HG03354 (cell line): ENCODE measurements at regions not wholly inside any gene's neighbourhood (a gene's known extent, or its start where the extent isn't known, plus 50 kb on each side); places are given as distances from the start of the nearest gene placed in this dataset.

Experiments used
- ATAC-seq: cut with Tn5 transposase; IDR thresholded peaks from one replicate; pipeline ENCODE4 v1.9.1; 2021; ENCODE audit warnings: mild to moderate bottlenecking; ENCODE audit not compliant: unreplicated experiment, poor library complexity, severe bottlenecking

GRCh38 chr20:57939499-57939898 is 229.7 kb upstream of the PMEPA1 start:
- ATAC-seq: no peak

DNA sequence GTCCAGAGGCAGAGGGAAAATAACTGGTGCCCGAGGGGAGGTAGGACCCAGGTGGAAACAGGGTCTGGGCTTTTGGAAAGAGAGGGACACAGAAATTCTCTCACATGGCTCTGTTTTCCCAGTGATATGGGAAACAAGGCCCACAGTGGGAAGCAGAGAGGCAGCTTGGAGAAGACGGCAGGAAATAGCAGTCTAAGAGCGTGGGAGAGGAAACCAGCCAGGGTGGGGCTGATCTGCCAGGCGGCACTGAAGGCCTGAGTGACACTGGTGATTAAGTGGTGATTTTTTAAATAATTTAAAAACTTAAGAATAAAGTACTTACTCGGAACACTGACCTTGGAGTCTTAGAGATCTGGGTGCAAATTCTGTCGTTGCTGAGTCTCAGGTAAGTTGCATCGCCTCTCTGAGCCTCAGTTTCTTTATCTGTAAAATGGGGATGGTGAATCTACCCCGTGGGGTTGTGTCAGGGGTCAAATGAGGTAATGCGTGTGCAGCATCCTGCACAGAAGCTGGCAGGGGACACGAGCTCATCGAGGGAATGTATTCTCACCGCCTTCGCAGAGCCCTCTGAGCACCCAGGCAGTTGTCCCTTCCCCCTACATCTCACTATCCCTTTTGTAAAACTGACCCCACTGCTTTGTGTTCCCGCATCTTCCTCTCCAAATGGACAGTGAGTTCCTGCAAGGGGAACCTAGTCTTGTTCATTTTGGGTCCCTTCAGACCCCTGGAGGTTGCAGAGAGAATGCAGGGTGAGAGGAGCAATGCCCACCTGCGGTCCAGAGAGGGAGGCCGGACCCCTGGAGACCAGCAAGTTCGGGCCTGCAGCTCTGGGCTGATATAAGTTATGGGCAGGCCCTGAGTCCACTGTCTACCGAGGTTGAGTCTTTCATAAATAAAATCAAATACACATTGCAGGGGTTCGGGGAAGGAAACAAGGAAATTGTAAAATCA is 228.6 kb upstream of the PMEPA1 start:
- ATAC-seq: no peak

GRCh38 chr20:57936636-57937385 is 227.0 kb upstream of the PMEPA1 start:
- ATAC-seq: no peak

GRCh38 chr20:57934913-57935312 is 225.1 kb upstream of the PMEPA1 start:
- no peak for ATAC-seq

DNA sequence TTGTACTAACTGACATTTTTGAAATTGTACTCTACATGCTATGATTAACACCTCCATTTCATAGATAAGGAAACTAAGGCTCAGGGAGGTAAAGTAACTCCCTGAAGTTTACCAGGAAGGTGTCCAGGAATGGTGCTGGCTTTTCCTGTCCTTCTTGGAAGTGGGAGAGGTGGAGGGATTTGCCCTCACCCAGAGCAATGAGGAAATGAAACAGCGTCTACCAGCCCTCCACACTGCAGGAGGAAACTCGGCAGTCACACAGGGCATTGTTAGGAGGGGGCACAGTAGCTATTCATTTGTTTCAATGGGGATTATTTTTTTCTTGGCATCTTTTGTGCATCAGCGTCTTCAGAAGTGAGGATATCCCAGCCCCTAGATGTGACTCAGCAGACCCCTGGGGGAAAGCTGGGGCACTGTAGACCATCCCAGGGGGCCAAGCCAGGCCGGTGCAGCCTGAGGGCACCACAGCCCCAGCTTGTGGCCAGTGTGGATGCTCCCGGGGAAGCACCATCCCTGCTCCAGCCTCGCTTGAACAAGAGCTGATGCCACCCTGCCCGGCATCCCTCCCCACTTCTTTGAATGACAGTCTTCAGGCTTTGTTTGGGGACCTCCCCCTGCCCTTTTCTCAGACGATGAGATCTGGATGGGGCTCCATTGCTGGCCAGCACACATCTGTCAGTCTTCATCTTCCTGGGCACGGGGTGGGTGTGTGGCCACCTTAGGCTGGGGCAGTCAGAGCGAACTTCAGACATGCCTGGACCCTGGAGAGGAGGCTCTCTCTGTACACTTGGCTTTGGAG is 224.4 kb upstream of the PMEPA1 start:
- no peak for ATAC-seq

DNA sequence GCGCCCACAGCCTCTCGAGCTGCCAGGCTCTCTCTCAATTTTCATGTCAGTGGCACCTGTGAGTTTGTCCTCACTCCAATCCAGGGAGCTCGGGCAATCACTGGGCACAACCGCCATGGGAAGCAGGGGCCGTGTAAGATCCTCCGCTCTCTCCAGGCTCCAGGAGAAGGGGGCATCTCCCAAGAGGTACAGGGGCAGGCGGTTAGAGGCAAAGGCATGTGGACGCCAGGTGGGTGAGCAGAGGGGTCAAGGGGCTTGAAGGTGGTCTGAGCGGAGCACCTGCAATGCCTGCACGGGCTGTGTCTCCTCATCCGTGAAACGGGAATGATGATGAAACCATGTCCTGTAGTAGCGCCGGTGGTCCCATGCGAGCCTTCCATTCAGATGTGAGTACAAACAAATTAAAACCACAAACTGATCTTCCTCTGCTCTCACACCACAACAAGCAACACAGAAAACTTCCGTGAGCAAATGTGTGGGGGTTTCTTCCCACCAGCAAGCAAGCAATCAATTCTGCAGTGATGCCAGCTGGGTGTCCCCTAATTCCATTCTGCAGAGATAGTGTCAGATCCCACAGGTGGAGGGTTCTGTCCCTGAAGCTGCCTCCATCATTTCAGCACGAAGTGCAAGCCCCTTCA is 222.5 kb upstream of the PMEPA1 start:
- ATAC-seq: no peak

- no peak for ATAC-seq
Observed at GRCh38 chr20:57930351-57930750, 220.5 kb upstream of the PMEPA1 start.

DNA sequence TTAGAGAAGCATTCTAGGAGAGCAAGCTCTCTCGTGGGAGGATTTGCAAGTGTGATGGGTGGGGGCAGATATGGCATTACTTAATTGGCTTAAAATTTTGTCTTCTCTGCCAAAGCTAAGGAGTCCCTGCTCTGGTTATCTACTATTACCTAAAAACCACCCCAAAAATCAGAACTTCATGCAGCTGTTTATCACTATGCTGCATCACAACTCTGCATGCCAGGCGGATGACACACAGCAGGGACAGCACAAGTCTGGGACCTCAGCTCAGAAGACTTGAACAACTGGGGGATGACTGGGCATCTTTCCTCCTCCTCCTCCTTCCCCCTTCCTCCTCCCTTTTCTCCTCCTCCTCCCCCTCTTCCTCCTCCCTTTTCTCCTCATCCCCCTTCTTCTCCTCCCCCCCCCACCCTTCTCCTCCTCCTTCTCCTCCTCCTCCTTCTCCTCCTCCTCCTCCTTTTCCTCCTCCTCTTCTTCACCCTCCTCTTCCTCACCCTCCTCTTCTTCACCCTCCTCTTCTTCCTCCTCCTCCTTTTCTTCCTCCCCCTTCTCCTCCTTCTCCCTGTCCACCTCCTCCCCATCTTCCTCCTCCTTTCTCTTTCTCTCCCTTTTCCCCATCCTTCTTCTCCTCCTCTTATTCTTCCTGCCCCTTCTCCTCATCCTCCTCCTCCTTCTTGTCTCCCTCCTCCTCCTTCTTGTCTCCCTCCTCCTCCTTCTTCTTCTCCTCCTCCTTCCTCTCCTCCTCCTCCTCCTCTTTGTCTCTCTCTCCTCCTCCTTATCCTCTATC is 218.6 kb upstream of the PMEPA1 start:
- ATAC-seq: no peak

GRCh38 chr20:57927376-57927775 is 217.6 kb upstream of the PMEPA1 start:
- no peak for ATAC-seq

DNA sequence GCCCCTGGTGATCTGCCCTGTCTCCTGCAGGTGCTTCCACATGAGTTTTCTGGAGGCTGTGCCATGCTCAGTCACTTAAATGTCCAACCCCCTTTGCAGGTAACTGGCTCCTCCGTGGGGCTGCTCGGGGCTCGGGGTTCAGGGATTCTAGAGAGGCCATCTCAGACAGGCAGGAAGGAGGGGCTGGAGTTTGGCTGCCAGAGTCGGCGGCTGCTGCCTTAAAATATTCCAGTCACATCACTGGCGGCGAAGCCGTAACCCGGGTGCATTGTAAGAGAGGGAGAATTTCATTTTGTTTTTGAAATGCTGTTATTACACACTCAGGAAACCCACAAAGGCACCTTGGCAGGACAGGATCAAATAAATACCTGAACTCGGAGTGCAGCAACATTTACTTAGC is 212.9 kb upstream of the PMEPA1 start:
- no peak for ATAC-seq

- no peak for ATAC-seq
Observed at GRCh38 chr20:57922083-57922482, 212.3 kb upstream of the PMEPA1 start.

GRCh38 chr20:57921676-57922075 is 211.9 kb upstream of the PMEPA1 start:
- ATAC-seq: no peak

- no peak for ATAC-seq
Observed at GRCh38 chr20:57920971-57921370, 211.2 kb upstream of the PMEPA1 start.

GRCh38 chr20:57919049-57919448 is 209.2 kb upstream of the PMEPA1 start:
- no peak for ATAC-seq

DNA sequence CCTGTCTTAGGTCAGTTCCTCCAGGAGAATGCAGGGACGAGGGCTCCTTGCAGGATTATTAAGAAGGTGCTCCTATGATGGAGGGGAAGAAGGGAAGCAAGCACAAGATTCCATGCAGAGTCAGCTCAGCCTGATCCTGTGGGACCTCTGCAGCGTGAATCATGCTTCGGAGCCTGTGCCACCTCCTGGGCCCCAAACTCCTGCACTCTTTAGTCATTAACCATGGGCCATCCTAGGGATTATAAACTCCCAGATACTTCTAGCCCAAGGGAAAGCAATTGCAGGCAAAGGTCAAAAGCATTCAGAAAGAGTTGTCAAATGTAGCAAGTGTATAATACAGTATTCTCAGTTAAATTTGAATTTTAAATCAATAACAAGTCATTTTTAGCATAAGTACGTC is 208.7 kb upstream of the PMEPA1 start:
- ATAC-seq: no peak

DNA sequence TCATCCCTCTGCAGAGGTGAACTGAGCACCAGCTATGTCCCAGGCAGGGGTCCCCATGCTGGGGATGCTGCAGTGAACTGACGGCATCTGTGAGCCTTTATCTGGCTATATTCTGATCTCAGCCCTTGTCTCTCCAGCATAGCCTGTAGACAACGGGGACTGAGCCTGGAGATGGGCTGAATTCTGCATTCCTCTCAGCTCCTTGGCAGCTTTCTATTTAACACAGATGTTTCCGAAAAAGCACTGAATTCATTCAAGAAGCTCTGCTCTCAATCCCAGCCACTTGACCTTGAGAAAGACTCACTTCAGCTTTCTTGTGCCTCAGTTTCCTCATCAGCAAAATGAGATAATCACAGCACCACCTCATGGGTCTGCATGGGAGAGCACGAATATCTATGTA is 204.4 kb upstream of the PMEPA1 start:
- no peak for ATAC-seq

DNA sequence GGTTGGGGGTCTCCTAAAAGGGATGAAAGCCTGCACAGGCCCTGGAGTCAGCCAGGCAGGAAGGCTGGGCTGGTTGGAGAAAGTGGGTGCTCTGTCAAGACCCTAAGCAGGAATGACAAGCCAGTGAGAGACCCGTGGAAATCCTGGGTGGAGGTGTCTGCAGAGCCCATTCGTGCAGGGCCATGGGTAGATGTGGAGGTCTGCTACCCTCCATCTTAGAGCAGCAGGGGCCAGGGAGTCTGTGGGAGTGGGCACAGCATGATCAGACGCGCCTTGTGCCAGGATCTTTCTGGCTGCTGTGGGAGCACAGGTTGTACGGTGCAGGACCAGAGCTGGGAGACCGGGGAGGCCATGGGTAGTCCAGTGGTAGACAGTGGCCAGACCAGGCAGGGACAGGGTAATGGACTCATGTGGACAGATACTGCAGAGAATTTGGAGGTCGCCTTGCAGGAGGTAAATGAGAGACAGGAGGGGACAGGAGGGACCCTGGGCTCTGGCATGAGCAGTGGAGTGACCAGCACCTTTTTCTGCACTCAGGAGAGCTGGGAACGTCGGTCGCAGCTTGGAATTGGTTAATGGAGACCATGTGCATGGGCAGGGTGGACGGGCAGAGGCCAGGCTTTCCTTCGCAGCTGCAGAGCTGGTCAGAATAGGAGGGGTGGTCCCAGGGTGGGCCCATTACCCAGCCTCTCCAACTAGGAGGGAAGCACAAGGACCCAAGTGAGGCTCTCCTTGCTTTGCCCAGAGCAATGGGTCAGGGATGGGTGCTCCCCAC is 203.5 kb upstream of the PMEPA1 start:
- ATAC-seq: no peak

GRCh38 chr20:57912227-57912582 is 202.4 kb upstream of the PMEPA1 start:
- ATAC-seq: no peak
